ENCODE measurements at regions not wholly inside any gene's neighbourhood (a gene's known extent, or its start where the extent isn't known, plus 50 kb on each side); places are given as distances from the start of the nearest gene placed in this dataset.

- DNase-seq (ENCODE audit: low read depth) = no peak
- no peak for TF ChIP-seq CTCF (IDR thresholded peaks at IDR 0.05; ENCODE audit: insufficient read depth, low read depth, low read length, missing control alignments)
Observed at GRCh38 chr5:6059137-6059800, 319.1 kb downstream of the MED10 start.

GRCh38 chr5:6058055-6058715, 320.2 kb downstream of the MED10 start:
- H3K4me3 ChIP-seq (ENCODE audit: low read depth, low read length) = no peak overlapping the region
- TF ChIP-seq CTCF (IDR thresholded peaks at IDR 0.05; ENCODE audit: insufficient read depth, low read depth, low read length, missing control alignments) = no peak
- no peak for DNase-seq (ENCODE audit: low read depth)

More at GRCh38 chr5:6059137-6059800, 319.1 kb downstream of the MED10 start:
- H3K4me3 ChIP-seq (ENCODE audit: low read depth, low read length) = no peak overlapping the region

- no peak for DNase-seq (ENCODE audit: low read depth)
- TF ChIP-seq CTCF (IDR thresholded peaks at IDR 0.05; ENCODE audit: insufficient read depth, low read depth, low read length, missing control alignments) = no peak
Observed at GRCh38 chr5:6056280-6056679, 322.1 kb downstream of the MED10 start.

GRCh38 chr5:6049662-6050061, 328.7 kb downstream of the MED10 start:
- DNase-seq (ENCODE audit: low read depth) = no peak
- no peak for TF ChIP-seq CTCF (IDR thresholded peaks at IDR 0.05; ENCODE audit: insufficient read depth, low read depth, low read length, missing control alignments)
- no peak overlapping the region for H3K4me3 ChIP-seq (ENCODE audit: low read depth, low read length)

More at GRCh38 chr5:6056280-6056679, 322.1 kb downstream of the MED10 start:
- no peak overlapping the region for H3K4me3 ChIP-seq (ENCODE audit: low read depth, low read length)

GRCh38 chr5:6048746-6049145, 329.6 kb downstream of the MED10 start:
- no peak overlapping the region for H3K4me3 ChIP-seq (ENCODE audit: low read depth, low read length)
- TF ChIP-seq CTCF (IDR thresholded peaks at IDR 0.05; ENCODE audit: insufficient read depth, low read depth, low read length, missing control alignments) = no peak
- DNase-seq (ENCODE audit: low read depth) = no peak

- no peak for DNase-seq (ENCODE audit: low read depth)
- H3K4me3 ChIP-seq (ENCODE audit: low read depth, low read length) = no peak overlapping the region
- no peak for TF ChIP-seq CTCF (IDR thresholded peaks at IDR 0.05; ENCODE audit: insufficient read depth, low read depth, low read length, missing control alignments)
Observed at GRCh38 chr5:6046296-6046967, 331.9 kb downstream of the MED10 start.
